ENCODE measurements at regions not wholly inside any gene's neighbourhood (a gene's known extent, or its start where the extent isn't known, plus 50 kb on each side); places are given as distances from the start of the nearest gene placed in this dataset.

GRCh38 chr16:51287121-51287755, 136.2 kb upstream of the SALL1 start:
- no peaks in the 10 kb centered on the region for H3K4me1 Mint-ChIP-seq (ENCODE audit: low read depth)
- H3K36me3 Mint-ChIP-seq (ENCODE audit: low read depth), result no peaks in the 10 kb centered on the region
- no peak overlapping the region for H3K4me3 Mint-ChIP-seq (ENCODE audit: unreplicated experiment)
- no peak for TF ChIP-seq CTCF (IDR thresholded peaks at IDR 0.05)
- no peaks in the 10 kb centered on the region for H3K27me3 Mint-ChIP-seq (ENCODE audit: low read depth)
- no peak overlapping the region for H3K27ac Mint-ChIP-seq (ENCODE audit: unreplicated experiment)
- no peak for DNase-seq (ENCODE audit: low spot score)
- peaks cover 18% of the 10 kb centered on the region for H3K9me3 Mint-ChIP-seq (ENCODE audit: low read depth)

GRCh38 chr16:51286272-51286671, 135.2 kb upstream of the SALL1 start:
- H3K27me3 Mint-ChIP-seq (ENCODE audit: low read depth), result no peaks in the 10 kb centered on the region
- H3K36me3 Mint-ChIP-seq (ENCODE audit: low read depth), result no peaks in the 10 kb centered on the region
- DNase-seq (ENCODE audit: low spot score), result no peak
- no peak for TF ChIP-seq CTCF (IDR thresholded peaks at IDR 0.05)
- no peak overlapping the region for H3K4me3 Mint-ChIP-seq (ENCODE audit: unreplicated experiment)
- no peaks in the 10 kb centered on the region for H3K4me1 Mint-ChIP-seq (ENCODE audit: low read depth)
- H3K27ac Mint-ChIP-seq (ENCODE audit: unreplicated experiment), result no peak overlapping the region
- H3K9me3 Mint-ChIP-seq (ENCODE audit: low read depth), result peaks cover 18% of the 10 kb centered on the region

GRCh38 chr16:51276336-51276735, 125.3 kb upstream of the SALL1 start:
- Mint-ChIP-seq H3K4me3 (ENCODE audit: unreplicated experiment) (no peak overlapping the region), H3K9me3 (ENCODE audit: low read depth) (peaks cover 29% of the 10 kb centered on the region), H3K27ac (ENCODE audit: unreplicated experiment) (no peak overlapping the region), H3K4me1 (ENCODE audit: low read depth) (no peaks in the 10 kb centered on the region), H3K36me3 (ENCODE audit: low read depth) (no peaks in the 10 kb centered on the region), H3K27me3 (ENCODE audit: low read depth) (no peaks in the 10 kb centered on the region)
- no peak for TF ChIP-seq CTCF (IDR thresholded peaks at IDR 0.05)
- DNase-seq (ENCODE audit: low spot score), result no peak

GRCh38 chr16:51272420-51272819, 121.3 kb upstream of the SALL1 start:
- no peak for TF ChIP-seq CTCF (IDR thresholded peaks at IDR 0.05)
- H3K27ac Mint-ChIP-seq (ENCODE audit: unreplicated experiment), result no peak overlapping the region
- H3K4me3 Mint-ChIP-seq (ENCODE audit: unreplicated experiment), result no peak overlapping the region
- no peaks in the 10 kb centered on the region for H3K36me3 Mint-ChIP-seq (ENCODE audit: low read depth)
- H3K4me1 Mint-ChIP-seq (ENCODE audit: low read depth), result no peaks in the 10 kb centered on the region
- no peaks in the 10 kb centered on the region for H3K27me3 Mint-ChIP-seq (ENCODE audit: low read depth)
- no peak for DNase-seq (ENCODE audit: low spot score)
- H3K9me3 Mint-ChIP-seq (ENCODE audit: low read depth), result peaks cover 34% of the 10 kb centered on the region

- DNase-seq (ENCODE audit: low spot score), result no peak
- TF ChIP-seq CTCF (IDR thresholded peaks at IDR 0.05), result no peak
- no peak overlapping the region for H3K27ac Mint-ChIP-seq (ENCODE audit: unreplicated experiment)
- no peaks in the 10 kb centered on the region for H3K27me3 Mint-ChIP-seq (ENCODE audit: low read depth)
- no peaks in the 10 kb centered on the region for H3K36me3 Mint-ChIP-seq (ENCODE audit: low read depth)
- H3K4me1 Mint-ChIP-seq (ENCODE audit: low read depth), result no peaks in the 10 kb centered on the region
- no peak overlapping the region for H3K4me3 Mint-ChIP-seq (ENCODE audit: unreplicated experiment)
- peaks cover 34% of the 10 kb centered on the region for H3K9me3 Mint-ChIP-seq (ENCODE audit: low read depth)
Observed at GRCh38 chr16:51271156-51271701, 120.2 kb upstream of the SALL1 start.

Data from chondrocyte (in vitro differentiated cells).